HuH-7 (cell line): ENCODE measurements at regions not wholly inside any gene's neighbourhood (a gene's known extent, or its start where the extent isn't known, plus 50 kb on each side); places are given as distances from the start of the nearest gene placed in this dataset.

Source experiments
- DNase-seq: peaks from one replicate; pipeline ENCODE4 v3.0.0; 2011; ENCODE audit warnings: low spot score

DNA sequence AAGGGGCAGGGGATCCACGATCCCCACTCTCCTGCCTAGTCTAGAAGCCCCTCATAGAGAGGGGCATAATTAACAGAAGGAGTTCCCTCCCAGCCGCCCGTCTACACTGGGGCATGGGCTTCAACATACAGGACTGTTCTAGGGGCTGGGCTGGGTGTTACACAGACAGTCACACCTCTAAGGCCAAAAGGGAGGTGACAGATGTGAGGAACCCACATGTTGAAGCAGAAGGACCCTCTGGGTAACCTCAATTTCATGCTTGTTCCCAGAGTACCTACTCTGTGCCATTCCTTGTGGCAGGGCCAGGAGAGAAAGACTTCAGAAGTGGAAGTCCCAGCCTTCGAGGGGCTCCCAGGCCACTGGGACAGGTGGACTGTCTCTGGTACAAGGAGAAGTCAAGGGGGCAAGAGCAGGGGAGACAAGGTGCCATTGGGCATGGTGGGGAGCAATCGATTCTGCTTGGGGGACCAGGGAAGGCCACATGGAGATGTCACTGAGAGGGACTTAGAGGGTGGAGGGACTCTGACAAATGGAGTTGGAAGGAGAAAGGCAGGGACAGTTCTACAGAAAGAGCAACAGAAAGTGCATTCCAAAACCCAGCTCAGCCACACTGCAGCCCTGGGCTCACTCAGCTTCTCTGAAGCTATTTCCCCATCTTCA is 71.3 kb downstream of the CPN2 start:
- DNase-seq = no peak

DNA sequence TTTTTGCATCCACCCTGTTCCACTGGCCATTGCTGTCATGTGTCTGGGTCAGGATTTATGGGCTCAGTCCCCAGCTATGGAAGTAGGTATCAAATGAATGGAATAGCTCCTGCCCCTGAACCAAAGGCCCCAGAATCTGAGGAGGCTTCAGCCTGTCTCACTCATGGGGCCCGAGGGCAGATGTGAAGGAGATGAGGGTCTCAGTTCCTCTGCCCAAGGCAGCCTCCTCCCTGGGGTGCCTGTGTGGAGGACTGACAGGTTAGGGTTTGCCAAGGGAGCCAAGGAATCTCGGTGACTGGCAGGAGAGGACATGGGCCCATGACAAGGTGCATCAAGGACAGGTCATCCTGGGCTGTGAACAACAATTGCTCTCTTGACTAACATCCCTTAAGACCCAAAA is 70.4 kb downstream of the CPN2 start:
- no peak for DNase-seq

DNA sequence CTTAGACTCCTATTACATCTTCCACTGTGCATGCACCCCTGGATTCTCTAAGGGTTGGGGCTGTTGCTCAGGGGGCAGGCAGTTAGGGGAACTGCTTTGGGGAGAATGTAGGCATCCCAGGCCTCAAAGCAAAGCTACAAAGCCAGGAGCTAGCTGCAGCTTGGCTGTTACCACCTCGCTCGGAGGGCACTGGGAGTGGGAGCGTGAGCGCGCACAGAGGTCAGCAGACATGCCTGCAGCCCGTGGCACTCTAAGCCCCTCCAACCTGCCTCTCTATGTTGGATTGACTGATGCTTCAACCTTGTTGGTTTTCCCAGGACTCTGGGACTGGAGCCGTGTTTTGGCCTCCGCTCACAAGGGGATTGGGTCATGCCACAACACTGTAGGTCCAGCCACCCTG is 69.8 kb downstream of the CPN2 start:
- no peak for DNase-seq

DNA sequence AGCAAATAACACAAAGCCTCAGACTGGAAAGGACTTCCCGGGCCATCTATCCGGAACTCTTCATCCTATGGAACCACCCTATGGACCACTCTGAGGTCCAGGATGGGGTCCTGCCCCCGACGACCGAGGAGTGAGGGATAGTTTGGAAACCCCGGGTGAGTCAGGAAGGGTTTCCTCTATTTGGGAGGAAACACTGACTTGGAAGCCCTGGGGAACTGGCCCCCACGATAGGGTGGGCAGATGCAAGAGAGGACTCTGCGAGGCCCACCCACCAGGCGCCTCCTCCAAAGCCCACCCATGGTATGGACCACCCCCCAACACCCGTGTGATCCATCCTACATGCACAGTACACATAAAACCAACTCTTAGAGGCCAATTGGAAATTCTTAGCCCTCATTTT is 69.4 kb downstream of the CPN2 start:
- no peak for DNase-seq

DNA sequence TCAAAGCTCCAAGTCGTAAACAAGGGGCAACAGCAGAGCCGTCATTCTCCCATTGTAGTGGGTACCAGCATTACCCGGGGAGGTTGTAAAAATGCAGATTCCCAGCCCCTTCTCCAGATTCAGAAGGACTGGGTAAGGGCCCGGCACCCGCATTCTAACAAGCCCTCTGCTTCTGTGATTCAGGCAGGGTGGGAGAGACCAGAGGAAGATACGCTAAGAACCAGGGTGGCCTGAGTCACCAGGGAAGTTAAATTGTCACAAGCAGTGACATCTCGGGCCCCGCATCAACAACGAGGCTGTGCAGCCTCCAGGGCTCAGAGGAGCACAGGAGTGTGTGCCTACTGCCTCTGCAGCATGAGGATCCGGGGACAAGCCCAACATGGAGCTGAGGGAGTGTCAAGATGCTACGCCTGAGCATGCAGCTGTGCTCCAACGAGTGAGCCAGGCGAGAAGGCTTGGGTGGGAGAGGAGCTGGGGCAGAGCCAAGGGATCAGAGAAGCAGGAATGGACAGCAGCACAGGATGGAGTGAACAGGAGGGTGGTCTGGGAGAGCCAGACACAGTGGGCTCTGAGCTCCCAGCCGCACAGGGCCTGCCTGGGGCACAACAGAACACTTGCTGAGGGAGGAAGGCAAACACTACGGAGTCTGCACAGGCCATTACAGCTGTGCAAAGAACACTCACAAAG is 68.5 kb downstream of the CPN2 start:
- no peak for DNase-seq

DNA sequence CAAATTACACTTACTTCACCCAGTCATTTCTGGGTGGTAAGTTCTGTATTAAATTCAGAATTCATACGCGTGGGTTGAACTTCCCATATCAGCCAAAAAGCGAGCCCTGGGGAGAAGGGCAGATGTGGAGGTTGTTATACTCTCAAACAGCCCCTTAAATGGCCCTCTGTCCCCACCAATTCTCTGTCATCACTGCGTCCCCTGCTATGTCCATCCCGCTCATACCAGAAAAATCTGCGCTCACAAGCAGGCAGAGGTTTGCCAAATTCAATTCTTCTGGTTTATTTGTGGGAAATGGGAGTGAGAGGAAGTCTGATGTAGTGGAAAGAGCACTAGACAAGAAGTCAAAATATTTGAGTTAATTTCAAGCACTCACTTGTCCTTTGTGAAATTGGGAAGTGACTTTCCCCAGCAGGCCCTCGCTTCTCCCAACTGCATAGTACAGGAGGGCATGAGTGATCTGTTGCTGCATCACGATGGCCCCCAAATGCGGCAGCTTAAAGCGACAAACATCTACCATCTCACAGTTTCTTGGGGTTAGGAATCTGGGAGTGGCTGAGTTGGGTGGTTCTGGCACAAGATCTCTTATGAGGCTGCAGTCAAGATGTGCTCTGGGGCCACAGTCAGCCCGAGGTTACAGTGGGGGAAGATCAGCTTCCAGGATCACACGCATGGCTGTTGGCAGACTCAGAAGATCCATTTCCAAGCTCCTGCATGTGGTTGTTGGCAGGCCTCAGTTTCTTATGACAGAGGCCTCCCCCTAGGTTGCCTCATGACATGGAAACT is 67.7 kb downstream of the CPN2 start:
- DNase-seq = no peak

DNA sequence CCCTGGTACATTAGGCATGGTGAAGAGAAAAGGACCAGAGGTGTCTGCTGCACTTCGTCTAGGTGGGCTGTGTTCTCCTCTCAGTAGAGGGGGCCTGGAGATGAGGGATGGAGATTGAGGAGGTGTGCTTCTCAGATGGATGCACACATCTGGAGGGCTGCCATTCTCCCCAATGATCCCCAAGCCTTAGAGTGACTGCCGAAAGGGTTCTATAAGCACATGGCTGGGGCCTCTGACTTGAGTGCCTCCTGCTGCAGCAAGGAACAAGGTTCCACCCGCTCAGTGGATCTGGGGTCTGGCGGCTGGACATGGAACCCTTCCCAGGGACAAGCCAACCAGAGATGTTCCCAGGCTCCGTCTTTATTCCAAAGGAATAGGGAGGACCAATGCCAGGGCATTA is 66.8 kb downstream of the CPN2 start:
- no peak for DNase-seq

DNA sequence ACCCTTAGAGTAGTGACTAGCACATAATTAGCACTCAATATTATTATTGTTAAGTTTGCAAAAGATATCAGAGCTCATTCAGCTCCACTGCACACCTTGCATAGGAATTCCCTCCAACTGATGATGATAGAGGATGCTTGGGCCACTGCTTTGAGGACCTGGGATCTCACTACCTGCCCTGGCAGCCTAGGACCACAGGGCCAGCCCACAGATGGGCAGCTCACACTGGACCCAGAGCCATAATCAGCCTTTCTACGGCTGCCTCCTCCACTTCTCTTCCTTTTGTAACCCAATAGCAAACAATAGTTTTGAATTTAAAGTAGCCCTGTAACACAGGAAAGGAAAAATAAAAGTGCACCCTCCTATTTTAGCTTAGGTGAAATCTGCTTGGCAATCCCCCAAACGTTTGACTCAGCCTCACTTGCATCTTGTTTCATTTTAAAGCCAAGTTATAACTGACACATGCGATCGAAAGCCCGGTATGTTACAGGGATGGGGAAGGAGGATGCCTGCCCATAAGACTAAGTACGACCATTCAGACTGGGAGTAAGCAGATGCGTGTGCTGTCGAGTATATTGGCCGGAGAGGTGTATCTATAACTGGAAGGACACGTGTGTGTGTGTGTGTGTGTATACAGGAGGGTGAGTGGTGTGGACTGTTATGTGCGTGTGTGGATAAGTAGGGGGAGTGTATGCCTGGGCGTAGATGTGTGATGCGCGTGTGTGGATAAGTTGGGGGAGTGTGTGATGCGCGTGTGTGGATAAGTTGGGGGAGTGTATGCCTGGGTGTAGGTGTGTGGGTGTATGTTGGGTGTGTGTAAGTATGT is 65.9 kb downstream of the CPN2 start:
- no peak for DNase-seq

DNA sequence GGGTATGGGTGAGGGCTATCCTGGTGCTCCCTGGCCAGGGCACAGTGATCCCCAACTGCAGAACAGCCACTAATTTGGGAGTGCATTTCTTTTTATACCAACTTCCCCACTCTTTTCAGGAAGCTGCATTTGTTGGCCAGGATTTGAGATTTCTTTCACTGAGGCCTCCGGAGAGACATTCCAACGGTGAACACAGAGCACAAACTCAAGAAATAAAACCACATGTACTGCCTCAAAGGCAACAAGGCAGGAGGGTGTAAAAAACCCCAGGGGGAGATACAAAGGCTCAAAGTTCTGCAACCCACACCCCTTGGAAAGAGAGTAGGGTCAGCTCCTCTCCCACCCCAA is 65.3 kb downstream of the CPN2 start:
- DNase-seq = no peak

DNA sequence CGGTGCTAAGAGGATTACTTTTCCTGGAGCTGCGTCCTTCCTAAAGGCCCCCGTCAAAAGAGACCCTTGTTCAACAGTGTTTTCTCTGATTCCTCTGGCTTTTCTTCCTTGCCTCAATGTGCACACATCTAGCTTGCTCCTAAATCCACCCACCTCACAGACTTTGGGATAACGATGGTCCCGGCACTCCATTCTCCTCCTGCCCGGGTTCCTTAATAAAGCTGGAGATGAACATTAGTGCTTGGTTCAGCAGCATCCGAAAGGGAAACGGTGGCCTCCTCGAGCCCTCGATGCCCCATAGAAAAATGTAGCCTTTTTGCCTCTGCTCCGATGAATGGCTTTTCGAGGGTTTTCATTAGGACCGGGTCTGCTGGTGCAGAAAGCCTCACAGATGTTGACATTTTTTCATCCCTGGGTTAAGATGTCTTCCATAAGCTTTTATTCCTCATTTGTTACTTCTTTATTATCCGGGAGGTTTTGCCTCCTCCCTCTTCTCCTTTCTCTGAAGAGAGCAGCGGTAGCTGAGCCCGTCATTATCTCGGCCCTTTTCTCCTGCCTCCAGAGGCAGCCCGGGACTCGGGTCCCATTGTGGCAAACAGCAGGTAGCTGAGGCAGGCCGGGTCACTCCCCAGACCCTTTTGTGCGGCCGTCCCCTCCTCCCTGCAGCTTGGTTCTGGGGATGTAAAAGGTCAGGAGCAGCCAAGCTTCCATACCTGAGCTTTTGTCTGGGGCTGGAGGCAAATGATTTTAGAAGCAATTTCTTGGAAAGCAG is 64.6 kb downstream of the CPN2 start:
- no peak for DNase-seq

DNA sequence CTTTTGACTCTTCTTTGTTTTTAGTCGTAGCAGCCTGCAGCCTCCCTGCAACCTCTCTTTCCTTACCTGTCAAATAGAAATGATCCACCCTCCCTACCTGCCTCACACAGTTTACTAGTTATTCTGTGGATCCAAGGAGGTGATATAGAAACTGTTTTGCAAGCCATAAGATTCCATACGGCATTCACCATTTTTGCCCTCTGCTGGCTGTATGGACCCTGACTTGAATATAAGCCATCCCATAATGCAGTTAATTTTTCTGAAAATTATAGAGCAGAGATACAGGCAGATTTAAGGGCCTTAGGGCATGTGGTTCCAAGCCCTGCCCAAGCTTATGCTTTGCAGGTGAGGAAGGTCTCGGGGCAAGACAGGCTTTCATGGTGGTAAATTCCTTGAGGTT is 63.8 kb downstream of the CPN2 start:
- DNase-seq = no peak

DNA sequence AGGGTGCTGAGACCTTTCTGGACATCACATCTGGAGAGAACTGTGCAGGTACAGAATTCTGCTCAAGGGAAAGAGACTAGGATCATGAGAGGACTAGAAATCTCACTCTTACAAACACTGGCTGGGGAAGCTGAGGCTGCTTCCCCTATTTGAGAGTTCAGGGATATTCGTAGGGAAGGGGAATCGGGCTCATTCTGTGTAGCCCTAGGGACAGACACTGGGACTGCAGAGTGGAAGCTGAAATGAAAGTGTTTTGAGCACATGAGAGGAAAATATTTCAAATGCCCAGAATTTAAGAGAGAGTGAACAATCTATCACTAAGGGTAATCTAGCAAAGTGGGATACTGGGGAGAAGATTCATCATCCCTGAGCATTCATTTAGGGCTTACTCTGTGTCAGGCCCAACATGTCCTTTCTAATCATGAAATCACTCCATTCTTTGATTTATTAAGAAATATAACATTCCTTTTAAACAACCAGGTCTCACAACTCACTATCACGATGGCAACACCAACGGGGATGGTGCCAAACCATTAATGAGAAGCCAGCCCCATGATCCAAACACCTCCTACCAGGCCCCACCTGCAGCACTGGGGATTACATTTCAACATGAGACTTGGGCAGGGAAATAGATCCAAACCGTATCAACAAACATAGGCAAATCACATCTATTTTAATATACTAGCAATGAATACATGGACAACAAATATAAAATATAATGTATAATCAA is 63.0 kb downstream of the CPN2 start:
- DNase-seq = no peak
